Kidney glomerular epithelial cell (primary cell): ENCODE measurements at regions not wholly inside any gene's neighbourhood (a gene's known extent, or its start where the extent isn't known, plus 50 kb on each side); places are given as distances from the start of the nearest gene placed in this dataset.
A peak's percentile ranks its signal among the peaks of the same experiment; 100 is the strongest.
"Not testable (repeated sequence)": the region's sequence is repeated elsewhere in the genome, so short reads cannot be mapped to it uniquely, and the experiment has no call there.

Experiments
- DNase-seq: peaks from one replicate; lab custom pipeline; 2025; lab: John Stamatoyannopoulos, UW

DNA sequence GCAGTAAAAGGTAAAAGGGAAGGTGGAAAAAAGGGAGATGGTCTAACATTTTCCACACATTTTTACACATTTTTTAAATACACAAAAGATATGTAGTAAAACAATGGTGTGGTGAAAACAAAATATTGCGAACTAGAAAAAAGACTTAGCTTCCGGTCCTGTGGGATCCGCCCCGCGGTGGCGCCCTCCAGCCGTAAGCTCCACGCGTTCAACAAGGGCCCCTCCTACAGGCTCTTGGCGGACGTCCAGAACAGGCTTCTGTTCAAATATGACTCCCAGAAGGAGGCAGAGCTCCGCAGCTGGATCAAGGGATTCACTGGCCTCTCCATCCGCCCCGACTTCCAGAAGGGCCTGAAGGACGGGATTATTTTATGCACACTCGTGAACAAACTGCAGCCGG lies 134.1 kb upstream of the TEKT4 start:
- DNase-seq = not testable (repeated sequence)

GRCh38 chr2:94737736-94738342 lies 133.4 kb upstream of the TEKT4 start:
- not testable (repeated sequence) for DNase-seq

DNA sequence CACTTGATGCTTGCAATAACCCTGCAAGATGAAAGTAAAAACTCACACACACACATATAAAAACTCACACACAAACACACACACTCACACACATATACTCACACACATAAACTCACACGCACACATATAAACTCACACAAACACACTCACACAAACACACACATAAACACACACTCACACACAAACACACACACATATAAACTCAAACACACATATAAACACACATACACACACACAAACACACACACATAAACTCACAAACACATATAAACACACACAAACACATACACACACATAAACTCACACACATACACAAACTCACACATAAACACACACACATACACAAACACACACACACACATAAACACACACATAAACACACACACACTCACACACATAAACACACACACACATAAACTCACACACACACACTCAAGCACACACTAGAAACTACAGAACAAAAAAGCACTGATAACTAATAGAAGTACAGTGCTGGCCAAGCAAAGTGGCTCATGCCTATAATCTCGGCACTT lies 117.7 kb upstream of the TEKT4 start:
- DNase-seq = no peak

GRCh38 chr2:94758546-94758945 lies 112.7 kb upstream of the TEKT4 start:
- no peak for DNase-seq

DNA sequence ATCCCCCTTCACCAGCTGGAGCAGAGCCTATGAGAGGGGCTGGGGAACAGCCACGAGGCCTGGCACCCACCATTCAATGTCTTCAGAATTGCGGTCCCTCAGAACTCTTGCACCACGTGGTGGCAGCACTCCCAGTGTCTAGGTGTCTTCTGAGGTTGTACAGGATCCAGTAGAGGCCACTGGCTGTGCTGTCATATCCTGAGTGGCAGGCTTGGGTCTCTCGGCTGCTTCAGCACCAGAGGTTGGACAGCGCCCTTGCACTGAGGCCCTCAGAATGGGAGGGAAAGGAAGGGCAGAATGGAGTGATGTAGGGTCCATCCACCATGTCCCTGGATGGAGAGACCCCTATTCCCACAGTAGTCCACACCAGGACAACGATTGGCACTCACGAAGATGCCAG lies 112.0 kb upstream of the TEKT4 start:
- no peak for DNase-seq

DNA sequence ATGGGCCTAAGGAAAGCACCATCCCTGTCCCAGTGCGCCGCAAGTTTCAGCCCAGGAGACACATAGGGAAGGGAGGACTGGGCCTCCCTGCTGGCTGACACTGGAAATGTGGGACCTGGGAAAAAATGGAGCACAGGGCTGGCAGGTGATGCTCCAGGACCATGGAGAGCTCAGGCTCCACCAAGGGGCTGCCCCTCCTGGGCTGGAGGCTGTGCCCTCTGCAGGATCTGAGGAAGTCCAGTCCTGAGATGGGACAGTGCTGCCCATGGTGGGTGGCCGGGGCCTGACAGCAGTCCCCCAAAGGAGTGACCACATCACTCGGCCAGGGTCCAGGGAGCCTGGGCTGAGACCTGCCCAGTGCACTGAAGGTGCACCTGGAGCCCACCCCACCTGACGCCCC lies 108.6 kb upstream of the TEKT4 start:
- DNase-seq = no peak

DNA sequence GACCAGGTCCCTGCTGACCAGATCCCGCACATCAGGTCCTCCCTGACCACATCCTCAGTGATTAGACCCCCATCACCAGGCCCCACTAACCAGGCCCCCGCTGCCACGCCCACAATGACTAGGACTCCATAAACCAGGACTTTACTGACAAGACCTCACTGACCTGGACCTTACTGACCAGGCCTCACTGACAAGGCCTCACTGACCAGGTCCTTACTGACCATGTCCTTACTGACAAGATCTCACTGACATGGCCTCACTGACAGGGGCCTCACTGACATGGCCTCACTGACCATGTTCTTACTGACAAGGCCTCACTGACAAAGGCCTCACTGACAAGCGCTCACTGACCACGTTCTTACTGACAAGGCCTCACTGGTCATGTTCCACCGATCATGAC lies 107.9 kb upstream of the TEKT4 start:
- no peak for DNase-seq

DNA sequence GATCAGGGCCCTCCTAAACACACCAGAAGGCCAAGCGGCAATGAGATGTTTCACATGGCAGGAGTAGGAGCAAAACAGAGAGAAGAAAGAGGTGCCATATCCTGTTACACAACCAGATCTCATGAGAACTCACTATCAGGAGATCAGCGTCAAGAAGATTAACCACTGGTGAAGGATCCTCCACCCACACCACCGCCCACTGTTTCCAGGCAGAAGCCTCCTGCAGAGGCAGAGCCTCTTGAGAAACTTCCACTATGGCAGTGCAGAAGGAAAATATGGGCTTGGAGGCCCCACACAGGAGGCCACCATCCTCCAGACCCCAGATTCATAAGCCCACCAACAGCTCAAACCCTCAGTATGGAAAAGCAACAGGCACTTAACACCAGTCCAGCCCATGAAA lies 106.9 kb upstream of the TEKT4 start:
- not testable (repeated sequence) for DNase-seq

GRCh38 chr2:94767336-94767735 lies 103.9 kb upstream of the TEKT4 start:
- no peak for DNase-seq

DNA sequence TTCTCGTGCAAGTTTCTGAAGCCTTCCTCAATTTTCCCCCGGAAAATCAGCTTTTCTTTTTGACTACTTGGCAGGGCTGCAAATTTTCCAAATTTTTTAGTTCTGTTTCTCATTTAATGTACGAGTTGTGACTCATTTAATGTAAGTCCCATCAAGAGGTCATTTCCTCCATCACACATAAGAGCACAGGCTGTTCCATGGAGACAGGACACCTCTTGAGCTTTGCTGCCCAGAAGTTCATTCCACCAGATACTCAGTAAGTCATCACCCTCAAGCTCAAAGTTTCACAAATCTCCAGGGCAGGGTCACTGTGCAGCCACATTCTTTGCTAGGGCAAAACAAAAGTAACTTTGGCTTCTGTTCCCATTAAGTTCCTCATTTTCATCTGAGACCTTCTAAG lies 101.5 kb upstream of the TEKT4 start:
- DNase-seq = no peak

DNA sequence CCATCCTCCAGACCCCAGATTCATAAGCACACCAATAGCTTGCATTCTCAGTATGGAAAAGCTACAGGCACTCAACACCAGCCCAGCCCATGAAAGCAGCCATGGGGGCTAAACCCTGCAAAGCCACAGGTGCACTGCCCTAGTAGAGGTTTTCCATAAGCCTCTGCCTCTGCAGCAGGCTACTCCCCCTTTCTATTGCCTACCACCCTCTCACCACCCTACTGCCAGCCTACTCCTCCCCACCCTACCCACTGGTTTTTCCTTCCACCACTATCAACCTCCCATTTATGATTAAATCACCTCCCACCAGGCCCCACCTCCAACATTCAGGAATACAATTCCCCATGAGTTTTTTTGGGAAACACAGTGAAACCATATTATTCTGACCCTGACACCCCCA lies 96.4 kb upstream of the TEKT4 start:
- DNase-seq = no peak

GRCh38 chr2:94776036-94776435 lies 95.2 kb upstream of the TEKT4 start:
- no peak for DNase-seq

GRCh38 chr2:94785105-94785504 lies 86.1 kb upstream of the TEKT4 start:
- DNase-seq = not testable (repeated sequence)

DNA sequence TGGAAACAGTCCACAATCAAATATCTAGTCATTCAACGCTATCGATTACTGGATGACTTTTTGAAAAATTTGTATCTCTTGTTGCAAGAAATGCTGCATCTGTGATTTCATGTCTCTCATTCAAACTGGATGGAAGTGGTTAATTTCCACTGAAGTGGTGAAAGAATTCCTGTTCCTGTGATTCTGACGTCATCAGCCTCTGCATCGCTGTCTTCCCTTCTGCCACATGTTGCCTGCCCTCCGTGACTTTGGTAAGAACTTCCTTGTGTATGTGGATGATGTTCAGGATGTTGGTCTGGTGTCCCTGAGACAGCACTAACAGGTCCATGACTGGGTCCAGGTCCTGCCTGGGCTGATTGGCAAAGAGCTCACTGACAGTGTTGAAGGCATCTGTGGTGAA lies 84.8 kb upstream of the TEKT4 start:
- DNase-seq = not testable (repeated sequence)

DNA sequence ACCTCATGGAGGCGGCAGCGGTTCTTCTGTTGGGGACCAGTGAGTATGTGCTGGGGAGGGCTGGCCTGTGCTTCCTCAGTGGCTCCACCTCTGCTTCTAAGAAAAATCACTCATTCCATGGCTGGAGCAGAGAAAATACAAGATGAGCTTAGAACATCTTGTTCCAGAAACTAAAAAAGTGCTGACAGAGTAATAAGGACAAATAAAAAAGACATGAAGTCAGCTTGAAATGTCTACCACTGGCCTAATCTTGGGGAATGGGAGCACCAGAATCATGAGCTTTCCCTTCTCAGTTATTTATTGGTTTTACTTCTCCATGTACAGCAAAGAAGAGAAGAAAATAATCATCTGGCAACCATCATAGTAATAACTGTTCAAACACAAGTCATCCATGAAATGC lies 81.1 kb upstream of the TEKT4 start:
- DNase-seq = not testable (repeated sequence)

GRCh38 chr2:94797235-94797634 lies 74.0 kb upstream of the TEKT4 start:
- DNase-seq = peak; percentile 1
